OCI-LY3 (cell line): ENCODE measurements at regions not wholly inside any gene's neighbourhood (a gene's known extent, or its start where the extent isn't known, plus 50 kb on each side); places are given as distances from the start of the nearest gene placed in this dataset.

ENCODE experiments used
- H2AFZ ChIP-seq: fragments of 200-600, 300-600 bp; shearing (Covaris generic); 2 replicates; pipeline ENCODE4 v1.6.0; 2014; ENCODE audit warnings: antibody characterized with exemption, low read depth, low read length
- H3K27ac ChIP-seq: fragments of 200-600, 300-600 bp; sonication (generic); 2 replicates; pipeline ENCODE4 v1.5.1; 2014; ENCODE audit warnings: mild to moderate bottlenecking, low read length, moderate library complexity, mixed read lengths
- H3K27me3 ChIP-seq: fragments of 200-600, 300-600 bp; sonication (generic); 2 replicates; pipeline ENCODE4 v1.6.1; 2014; ENCODE audit warnings: low read depth, low read length, mixed read lengths
- H3K36me3 ChIP-seq: fragments of 200-600, 300-600 bp; sonication (generic); replicated peaks from 2 replicates; pipeline ENCODE3; 2014; ENCODE audit warnings: low read depth, low read length, mixed read lengths
- H3K4me1 ChIP-seq: fragments of 300-600, 200-600 bp; sonication (generic); 2 replicates; pipeline ENCODE4 v1.6.1; 2014; ENCODE audit warnings: low read length, mixed read lengths
- H3K4me2 ChIP-seq: fragments of 200-600, 300-600 bp; sonication (generic); 2 replicates; pipeline ENCODE4 v1.6.1; 2014; ENCODE audit warnings: low read length, mixed read lengths
- H3K4me3 ChIP-seq: fragments of 300-600, 200-600 bp; sonication (generic); 2 replicates; pipeline ENCODE4 v1.5.1; 2014; ENCODE audit warnings: antibody characterized with exemption, mild to moderate bottlenecking, low read length, moderate library complexity
- H3K79me2 ChIP-seq: fragments of 300-600, 200-600 bp; shearing (Covaris generic); 2 replicates; pipeline ENCODE4 v1.6.1; 2014; ENCODE audit warnings: mild to moderate bottlenecking, low read length, mixed read lengths
- H3K9ac ChIP-seq: fragments of 300-600, 200-600 bp; shearing (Covaris generic); 2 replicates; pipeline ENCODE4 v1.6.0; 2014; ENCODE audit warnings: mild to moderate bottlenecking, low read length, moderate library complexity
- H3K9me3 ChIP-seq: fragments of 200-600, 300-600 bp; shearing (Covaris generic); 2 replicates; pipeline ENCODE4 v1.6.1; 2014; ENCODE audit warnings: low read length, mixed read lengths; ENCODE audit not compliant: insufficient read depth
- H4K20me1 ChIP-seq: fragments of 200-600, 300-600 bp; sonication (generic); 2 replicates; pipeline ENCODE4 v1.6.1; 2016; ENCODE audit warnings: low read length, mixed read lengths; ENCODE audit not compliant: insufficient read depth
- CTCF ChIP-seq: fragments of 200-600, 300-600 bp; sonication (generic); IDR thresholded peaks from 2 replicates; pipeline ENCODE4 v1.5.1; 2014; ENCODE audit warnings: antibody characterized with exemption, low read length, low read depth
- EZH2phosphoT487 ChIP-seq: fragments of 200-600 bp; shearing (Covaris generic); IDR thresholded peaks from 2 replicates; pipeline ENCODE4 v1.6.1; 2018; ENCODE audit warnings: antibody characterized with exemption, mixed run types, low read depth

GRCh38 chr11:130776061-130776419, 140.2 kb downstream of the SNX19 start:
- Histone ChIP-seq H2AFZ (no peak overlapping the region), H3K27ac (no peak overlapping the region), H3K27me3 (0 out of 2 replicates have a peak, but pooled peaks cover 2% of the 10 kb centered on the region), H3K79me2 (no peaks in the 10 kb centered on the region), H4K20me1 (no peaks in the 10 kb centered on the region), H3K9me3 (no peaks in the 10 kb centered on the region), H3K9ac (no peak overlapping the region), H3K36me3 (no peaks in the 10 kb centered on the region), H3K4me2 (no peak overlapping the region), H3K4me3 (no peak overlapping the region), H3K4me1 (no peaks in the 10 kb centered on the region)
- TF ChIP-seq CTCF (no peak), EZH2phosphoT487 (no peak)

- H3K9ac ChIP-seq, result no peak overlapping the region
- no peak for TF ChIP-seq EZH2phosphoT487
- TF ChIP-seq CTCF, result no peak
- H3K4me3 ChIP-seq, result no peak overlapping the region
- H3K79me2 ChIP-seq, result no peaks in the 10 kb centered on the region
- H3K4me1 ChIP-seq, result no peaks in the 10 kb centered on the region
- H3K4me2 ChIP-seq, result no peak overlapping the region
- no peak overlapping the region for H3K27ac ChIP-seq
- H2AFZ ChIP-seq, result no peak overlapping the region
- no peaks in the 10 kb centered on the region for H3K9me3 ChIP-seq
- no peaks in the 10 kb centered on the region for H3K36me3 ChIP-seq
- H4K20me1 ChIP-seq, result no peaks in the 10 kb centered on the region
- H3K27me3 ChIP-seq, result peaks cover 2% of the 10 kb centered on the region; the same call in 1 of the 2 replicates
These were observed 138.3 kb downstream of the SNX19 start for GRCh38 chr11:130778026-130778425.

- no peaks in the 10 kb centered on the region for H4K20me1 ChIP-seq
- peaks cover 2% of the 10 kb centered on the region; the same call in 1 of the 2 replicates for H3K27me3 ChIP-seq
- no peaks in the 10 kb centered on the region for H3K9me3 ChIP-seq
- H3K4me1 ChIP-seq, result no peaks in the 10 kb centered on the region
- TF ChIP-seq EZH2phosphoT487 (no peak), CTCF (no peak)
- H3K27ac ChIP-seq, result no peak overlapping the region
- H3K36me3 ChIP-seq, result no peaks in the 10 kb centered on the region
- no peaks in the 10 kb centered on the region for H3K79me2 ChIP-seq
- no peak overlapping the region for H3K4me3 ChIP-seq
- H3K9ac ChIP-seq, result no peak overlapping the region
- no peak overlapping the region for H2AFZ ChIP-seq
- H3K4me2 ChIP-seq, result no peak overlapping the region
These were observed 137.6 kb downstream of the SNX19 start for GRCh38 chr11:130778705-130779104.

- no peak for TF ChIP-seq EZH2phosphoT487
- no peak for TF ChIP-seq CTCF
- Histone ChIP-seq H3K4me1 (no peaks in the 10 kb centered on the region), H3K27ac (no peak overlapping the region)
These were observed 137.0 kb downstream of the SNX19 start for GRCh38 chr11:130779267-130779666.

More at GRCh38 chr11:130779267-130779666, 137.0 kb downstream of the SNX19 start:
- H2AFZ ChIP-seq, result no peak overlapping the region
- H3K27me3 ChIP-seq, result peaks cover 2% of the 10 kb centered on the region; the same call in 1 of the 2 replicates
- H3K4me2 ChIP-seq, result no peak overlapping the region
- no peak overlapping the region for H3K9ac ChIP-seq
- H3K9me3 ChIP-seq, result no peaks in the 10 kb centered on the region
- no peaks in the 10 kb centered on the region for H3K36me3 ChIP-seq
- no peaks in the 10 kb centered on the region for H4K20me1 ChIP-seq
- H3K79me2 ChIP-seq, result no peaks in the 10 kb centered on the region
- H3K4me3 ChIP-seq, result no peak overlapping the region
